ENCODE measurements at regions not wholly inside any gene's neighbourhood (a gene's known extent, or its start where the extent isn't known, plus 50 kb on each side); places are given as distances from the start of the nearest gene placed in this dataset.

DNA sequence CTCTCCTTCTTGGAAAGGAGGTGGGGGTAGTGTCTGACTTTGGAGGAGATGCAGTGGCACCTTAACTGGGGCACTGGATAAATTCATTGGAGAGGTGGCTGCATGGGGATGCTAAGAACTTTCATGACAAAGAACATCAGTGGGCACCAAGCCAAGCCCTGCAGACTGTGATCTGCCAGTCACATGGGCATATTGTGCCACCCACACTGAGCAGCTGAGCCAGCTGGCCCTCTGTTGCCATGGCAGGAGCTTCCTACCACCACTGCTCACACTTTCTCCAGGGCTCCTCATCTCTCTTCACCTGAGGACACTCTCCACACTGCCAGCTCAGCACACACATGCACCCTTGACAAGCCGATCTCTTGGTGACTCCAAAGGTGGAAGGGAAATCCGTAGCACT lies 715.6 kb downstream of the QKI start:
- Mint-ChIP-seq H3K9me3 (no peaks in the 10 kb centered on the region), H3K4me1 (ENCODE audit: low read depth) (no peaks in the 10 kb centered on the region), H3K4me3 (no peak overlapping the region), H3K27me3 (no peaks in the 10 kb centered on the region), H3K36me3 (ENCODE audit: low read depth) (no peaks in the 10 kb centered on the region), H3K27ac (no peak overlapping the region)
- intact Hi-C loops (cut with DNase I, micrococcal nuclease) = no loop called here
- Histone ChIP-seq H3K36me3 (ENCODE audit: insufficient read depth, low read length) (no peaks in the 10 kb centered on the region), H3K4me3 (ENCODE audit: low read length) (no peak overlapping the region), H3K4me1 (ENCODE audit: insufficient read depth, low read length) (no peaks in the 10 kb centered on the region), H3K9me3 (ENCODE audit: control insufficient read depth in 1 of 2, insufficient read depth in 1 of 2, low read length in 2 of 2) (peaks cover 0 to 8% of the 10 kb centered on the region in 2 experiments), H3K27ac (ENCODE audit: low read depth in 1 of 2, low read length in 2 of 2) (no peak overlapping the region), H3K27me3 (ENCODE audit: control insufficient read depth in 1 of 2, insufficient read depth in 2 of 2, low read length in 2 of 2) (no peaks in the 10 kb centered on the region)
- no peak for DNase-seq
- TF ChIP-seq, protein P1, sequence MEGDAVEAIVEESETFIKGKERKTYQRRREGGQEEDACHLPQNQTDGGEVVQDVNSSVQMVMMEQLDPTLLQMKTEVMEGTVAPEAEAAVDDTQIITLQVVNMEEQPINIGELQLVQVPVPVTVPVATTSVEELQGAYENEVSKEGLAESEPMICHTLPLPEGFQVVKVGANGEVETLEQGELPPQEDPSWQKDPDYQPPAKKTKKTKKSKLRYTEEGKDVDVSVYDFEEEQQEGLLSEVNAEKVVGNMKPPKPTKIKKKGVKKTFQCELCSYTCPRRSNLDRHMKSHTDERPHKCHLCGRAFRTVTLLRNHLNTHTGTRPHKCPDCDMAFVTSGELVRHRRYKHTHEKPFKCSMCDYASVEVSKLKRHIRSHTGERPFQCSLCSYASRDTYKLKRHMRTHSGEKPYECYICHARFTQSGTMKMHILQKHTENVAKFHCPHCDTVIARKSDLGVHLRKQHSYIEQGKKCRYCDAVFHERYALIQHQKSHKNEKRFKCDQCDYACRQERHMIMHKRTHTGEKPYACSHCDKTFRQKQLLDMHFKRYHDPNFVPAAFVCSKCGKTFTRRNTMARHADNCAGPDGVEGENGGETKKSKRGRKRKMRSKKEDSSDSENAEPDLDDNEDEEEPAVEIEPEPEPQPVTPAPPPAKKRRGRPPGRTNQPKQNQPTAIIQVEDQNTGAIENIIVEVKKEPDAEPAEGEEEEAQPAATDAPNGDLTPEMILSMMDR (IDR thresholded peaks at IDR 0.05) = no peak
- ChIA-PET POLR2A (no interaction called here), CTCF (no interaction called here)
- ATAC-seq (ENCODE audit: poor library complexity) = no peak

DNA sequence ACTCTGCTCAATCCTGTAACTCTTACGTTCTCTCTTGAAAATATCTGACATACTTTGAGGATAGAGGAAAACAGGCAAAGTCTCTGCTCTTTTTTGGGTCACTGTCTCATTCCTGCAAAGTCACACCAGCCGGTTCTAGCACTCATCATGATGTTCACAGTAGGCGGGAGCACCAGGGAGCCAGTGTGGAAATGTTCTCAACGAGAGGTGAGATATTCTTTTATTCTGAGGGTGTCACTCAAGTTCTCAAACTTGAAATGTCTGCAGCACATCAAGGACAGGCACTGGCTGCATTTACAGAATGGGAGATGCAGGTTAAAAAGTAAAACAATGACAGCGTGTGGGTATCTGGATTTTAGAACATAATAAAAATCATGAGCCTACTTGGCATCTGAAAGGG lies 714.7 kb downstream of the QKI start:
- intact Hi-C loops (cut with DNase I, micrococcal nuclease) = no loop called here
- Histone ChIP-seq H3K4me3 (ENCODE audit: low read length) (no peak overlapping the region), H3K4me1 (ENCODE audit: insufficient read depth, low read length) (no peaks in the 10 kb centered on the region), H3K27me3 (ENCODE audit: control insufficient read depth in 1 of 2, insufficient read depth in 2 of 2, low read length in 2 of 2) (no peaks in the 10 kb centered on the region), H3K36me3 (ENCODE audit: insufficient read depth, low read length) (no peaks in the 10 kb centered on the region), H3K9me3 (ENCODE audit: control insufficient read depth in 1 of 2, insufficient read depth in 1 of 2, low read length in 2 of 2) (peaks cover 0 to 3% of the 10 kb centered on the region in 2 experiments), H3K27ac (ENCODE audit: low read depth in 1 of 2, low read length in 2 of 2) (no peak overlapping the region)
- no peak overlapping the region for H3K27ac Mint-ChIP-seq
- no peaks in the 10 kb centered on the region for H3K36me3 Mint-ChIP-seq (ENCODE audit: low read depth)
- DNase-seq (no peak), ATAC-seq (ENCODE audit: poor library complexity) (no peak)
- TF ChIP-seq, protein P1 (IDR thresholded peaks at IDR 0.05) = no peak
- H3K4me3 Mint-ChIP-seq = no peak overlapping the region
- no peaks in the 10 kb centered on the region for H3K27me3 Mint-ChIP-seq
- H3K4me1 Mint-ChIP-seq (ENCODE audit: low read depth) = no peaks in the 10 kb centered on the region
- ChIA-PET POLR2A (no interaction called here), CTCF (no interaction called here)
- H3K9me3 Mint-ChIP-seq = no peaks in the 10 kb centered on the region

DNA sequence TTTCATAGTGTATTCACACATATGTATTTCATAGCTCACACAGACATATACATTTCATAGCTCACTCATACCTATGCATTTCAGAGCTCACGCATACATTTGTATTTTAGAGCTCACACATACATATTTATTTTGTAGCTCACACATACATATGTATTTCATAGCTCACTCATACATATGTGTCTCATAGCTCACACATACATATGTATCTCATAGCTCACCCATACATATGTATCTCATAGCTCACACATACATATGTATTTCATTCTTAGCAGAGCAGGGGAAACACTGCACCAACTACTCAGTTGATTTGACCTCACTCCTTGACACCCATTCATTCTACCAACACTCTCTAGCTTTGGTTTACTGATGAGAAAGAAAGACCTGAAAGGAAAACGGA lies 713.6 kb downstream of the QKI start:
- no peak overlapping the region for H3K4me3 ChIP-seq (ENCODE audit: low read length)
- Mint-ChIP-seq H3K27me3 (no peaks in the 10 kb centered on the region), H3K36me3 (ENCODE audit: low read depth) (no peaks in the 10 kb centered on the region), H3K27ac (no peak overlapping the region), H3K4me3 (no peak overlapping the region), H3K4me1 (ENCODE audit: low read depth) (no peaks in the 10 kb centered on the region), H3K9me3 (no peaks in the 10 kb centered on the region)
- POLR2A ChIA-PET = no interaction called here
- no peaks in the 10 kb centered on the region for H3K36me3 ChIP-seq (ENCODE audit: insufficient read depth, low read length)
- intact Hi-C loops (cut with DNase I, micrococcal nuclease) = no loop called here
- TF ChIP-seq, protein P1 (IDR thresholded peaks at IDR 0.05) = no peak
- no peaks in the 10 kb centered on the region for H3K4me1 ChIP-seq (ENCODE audit: insufficient read depth, low read length)
- peaks cover 0 to 3% of the 10 kb centered on the region in 2 experiments for H3K9me3 ChIP-seq (ENCODE audit: control insufficient read depth in 1 of 2, insufficient read depth in 1 of 2, low read length in 2 of 2)
- ATAC-seq (ENCODE audit: poor library complexity) = no peak
- no peak for DNase-seq
- H3K27ac ChIP-seq (ENCODE audit: low read depth in 1 of 2, low read length in 2 of 2) = no peak overlapping the region
- no peaks in the 10 kb centered on the region for H3K27me3 ChIP-seq (ENCODE audit: control insufficient read depth in 1 of 2, insufficient read depth in 2 of 2, low read length in 2 of 2)
- CTCF ChIA-PET = no interaction called here

Data from CD4-positive, alpha-beta T cell (primary cell).